Chondrocyte (in vitro differentiated cells): ENCODE measurements at regions not wholly inside any gene's neighbourhood (a gene's known extent, or its start where the extent isn't known, plus 50 kb on each side); places are given as distances from the start of the nearest gene placed in this dataset.

Source experiments
- DNase-seq: peaks from one replicate; pipeline ENCODE4 v3.0.0; 2021; ENCODE audit warnings: mixed read lengths, low spot score
- H3K27ac Mint-ChIP-seq: one replicate; pipeline ENCODE4 v1.8.0; 2021; ENCODE audit warnings: mild to moderate bottlenecking, moderate library complexity, mixed read lengths; ENCODE audit not compliant: unreplicated experiment
- H3K27me3 Mint-ChIP-seq: 2 replicates; pipeline ENCODE4 v1.8.0; 2021; ENCODE audit warnings: low read depth, mixed read lengths
- H3K36me3 Mint-ChIP-seq: 2 replicates; pipeline ENCODE4 v1.8.0; 2021; ENCODE audit warnings: low read depth, mixed read lengths
- H3K4me1 Mint-ChIP-seq: 2 replicates; pipeline ENCODE4 v1.8.0; 2021; ENCODE audit warnings: low read depth, mild to moderate bottlenecking, mixed read lengths
- H3K4me3 Mint-ChIP-seq: one replicate; pipeline ENCODE4 v1.8.0; 2021; ENCODE audit warnings: mild to moderate bottlenecking, moderate library complexity, mixed read lengths; ENCODE audit not compliant: unreplicated experiment
- H3K9me3 Mint-ChIP-seq: 2 replicates; pipeline ENCODE4 v1.8.0; 2021; ENCODE audit warnings: low read depth, mixed read lengths
- TF ChIP-seq, protein P1 (sequence below): fragments of 200-600 bp; sonication (generic); IDR thresholded peaks from 2 replicates; pipeline ENCODE4 v1.5.0; 2021; ENCODE audit warnings: antibody characterized with exemption, mild to moderate bottlenecking, moderate library complexity

GRCh38 chr6:15776458-15776980 is 113.7 kb upstream of the DTNBP1 start:
- H3K9me3 Mint-ChIP-seq, result no peaks in the 10 kb centered on the region
- H3K4me1 Mint-ChIP-seq, result peaks cover 10% of the 10 kb centered on the region
- no peaks in the 10 kb centered on the region for H3K27me3 Mint-ChIP-seq
- H3K27ac Mint-ChIP-seq, result no peak overlapping the region
- TF ChIP-seq, protein P1, sequence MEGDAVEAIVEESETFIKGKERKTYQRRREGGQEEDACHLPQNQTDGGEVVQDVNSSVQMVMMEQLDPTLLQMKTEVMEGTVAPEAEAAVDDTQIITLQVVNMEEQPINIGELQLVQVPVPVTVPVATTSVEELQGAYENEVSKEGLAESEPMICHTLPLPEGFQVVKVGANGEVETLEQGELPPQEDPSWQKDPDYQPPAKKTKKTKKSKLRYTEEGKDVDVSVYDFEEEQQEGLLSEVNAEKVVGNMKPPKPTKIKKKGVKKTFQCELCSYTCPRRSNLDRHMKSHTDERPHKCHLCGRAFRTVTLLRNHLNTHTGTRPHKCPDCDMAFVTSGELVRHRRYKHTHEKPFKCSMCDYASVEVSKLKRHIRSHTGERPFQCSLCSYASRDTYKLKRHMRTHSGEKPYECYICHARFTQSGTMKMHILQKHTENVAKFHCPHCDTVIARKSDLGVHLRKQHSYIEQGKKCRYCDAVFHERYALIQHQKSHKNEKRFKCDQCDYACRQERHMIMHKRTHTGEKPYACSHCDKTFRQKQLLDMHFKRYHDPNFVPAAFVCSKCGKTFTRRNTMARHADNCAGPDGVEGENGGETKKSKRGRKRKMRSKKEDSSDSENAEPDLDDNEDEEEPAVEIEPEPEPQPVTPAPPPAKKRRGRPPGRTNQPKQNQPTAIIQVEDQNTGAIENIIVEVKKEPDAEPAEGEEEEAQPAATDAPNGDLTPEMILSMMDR, result no peak
- no peaks in the 10 kb centered on the region for H3K36me3 Mint-ChIP-seq
- no peak for DNase-seq
- H3K4me3 Mint-ChIP-seq, result no peak overlapping the region

DNA sequence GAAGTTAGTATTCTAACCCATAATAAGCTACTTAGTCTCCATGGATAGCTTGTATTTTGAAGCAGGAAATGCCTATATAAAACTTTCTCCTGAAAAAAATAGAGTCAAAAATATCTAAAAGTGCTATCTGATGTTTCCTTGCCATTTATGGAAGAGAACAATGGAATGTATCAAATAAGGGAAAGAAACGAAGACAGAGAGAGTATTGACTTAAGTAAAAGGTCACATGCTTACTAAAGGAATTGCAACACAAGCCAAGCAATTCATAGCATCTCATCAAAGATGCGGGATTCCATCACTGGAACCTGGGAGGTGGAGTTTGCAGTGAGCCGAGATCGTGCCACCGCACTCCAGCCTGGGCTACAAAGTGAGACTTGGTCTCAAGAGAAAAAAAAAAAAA is 112.9 kb upstream of the DTNBP1 start:
- Mint-ChIP-seq H3K36me3 (no peaks in the 10 kb centered on the region), H3K27ac (no peak overlapping the region), H3K4me1 (peaks cover 10% of the 10 kb centered on the region), H3K27me3 (no peaks in the 10 kb centered on the region), H3K4me3 (no peak overlapping the region), H3K9me3 (no peaks in the 10 kb centered on the region)
- TF ChIP-seq, protein P1, result no peak
- no peak for DNase-seq

DNA sequence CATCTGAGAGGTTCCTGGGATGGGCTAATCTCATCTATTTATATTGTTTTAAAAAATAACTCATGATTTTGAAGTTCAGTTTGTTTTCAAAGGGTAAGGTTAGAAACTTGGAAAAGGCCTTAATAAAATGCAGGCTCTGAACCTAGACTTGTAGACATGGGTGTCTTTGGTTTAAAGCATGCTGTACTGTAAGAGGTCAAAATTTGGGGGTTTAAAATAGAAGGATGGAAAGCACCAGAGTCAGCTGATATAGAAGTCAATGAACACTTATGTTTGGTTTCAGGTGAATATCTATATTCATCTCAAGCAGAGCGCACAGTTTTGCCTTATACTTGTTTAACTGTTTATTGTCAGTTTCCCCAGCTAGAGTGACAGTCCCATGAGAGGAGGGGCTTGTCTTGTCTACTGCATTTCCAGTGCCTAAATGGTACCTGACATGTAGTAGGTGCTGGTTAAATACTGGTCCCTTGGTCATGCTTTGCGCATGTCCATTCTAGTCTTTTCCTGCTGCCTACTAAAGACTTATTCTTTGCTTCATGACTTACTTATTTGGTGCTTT is 112.3 kb upstream of the DTNBP1 start:
- Mint-ChIP-seq H3K27ac (no peak overlapping the region), H3K4me3 (no peak overlapping the region), H3K9me3 (no peaks in the 10 kb centered on the region), H3K36me3 (no peaks in the 10 kb centered on the region), H3K4me1 (peaks cover 13% of the 10 kb centered on the region), H3K27me3 (no peaks in the 10 kb centered on the region)
- TF ChIP-seq, protein P1, result no peak
- DNase-seq, result no peak

DNA sequence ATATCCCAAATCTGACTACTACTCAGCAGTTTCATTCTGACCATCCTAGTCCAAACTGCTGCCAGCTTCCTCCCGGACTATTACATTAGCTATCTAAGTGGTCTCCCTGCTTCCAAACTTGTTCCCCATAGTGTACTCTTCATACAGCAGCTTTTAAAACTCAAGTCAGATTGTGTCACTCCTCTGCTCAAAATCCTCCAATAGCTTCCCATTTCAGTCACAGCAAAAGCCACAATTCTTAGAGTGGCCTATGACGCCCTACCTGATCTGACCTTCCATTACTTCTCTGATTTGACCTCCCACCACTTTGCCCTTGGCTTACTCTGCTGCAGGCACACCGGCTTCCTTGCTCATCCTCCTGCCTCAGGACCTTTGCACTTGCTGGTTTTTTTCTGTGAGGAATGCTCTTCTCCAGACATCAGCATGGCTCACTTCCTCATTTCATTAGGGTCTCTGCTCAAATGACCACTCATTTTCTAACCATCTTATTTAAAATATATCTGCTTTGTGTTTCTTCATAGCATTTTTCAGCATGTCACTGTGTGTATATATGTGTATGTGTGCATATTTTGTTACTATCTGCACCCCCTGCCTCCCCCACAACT is 111.1 kb upstream of the DTNBP1 start:
- H3K4me3 Mint-ChIP-seq, result no peak overlapping the region
- no peaks in the 10 kb centered on the region for H3K9me3 Mint-ChIP-seq

GRCh38 chr6:15770347-15771143 is 107.7 kb upstream of the DTNBP1 start:
- H3K27me3 Mint-ChIP-seq, result no peaks in the 10 kb centered on the region
- H3K4me3 Mint-ChIP-seq, result no peak overlapping the region
- no peak for DNase-seq
- H3K4me1 Mint-ChIP-seq, result peaks cover 14% of the 10 kb centered on the region
- no peaks in the 10 kb centered on the region for H3K36me3 Mint-ChIP-seq
- TF ChIP-seq, protein P1, result peak; percentile 41
- no peaks in the 10 kb centered on the region for H3K9me3 Mint-ChIP-seq
- H3K27ac Mint-ChIP-seq, result no peak overlapping the region

More for the DNA sequence above, 111.1 kb upstream of the DTNBP1 start:
- TF ChIP-seq, protein P1, result no peak
- no peaks in the 10 kb centered on the region for H3K27me3 Mint-ChIP-seq
- H3K27ac Mint-ChIP-seq, result no peak overlapping the region
- H3K4me1 Mint-ChIP-seq, result peaks cover 22% of the 10 kb centered on the region
- no peak for DNase-seq
- no peaks in the 10 kb centered on the region for H3K36me3 Mint-ChIP-seq
